Sigmoid colon (tissue), 6 donors: ENCODE measurements at regions not wholly inside any gene's neighbourhood (a gene's known extent, or its start where the extent isn't known, plus 50 kb on each side); places are given as distances from the start of the nearest gene placed in this dataset.

Experiments
- DNase-seq: peaks from one replicate; pipeline ENCODE4 v3.0.0-alpha.2; 2019
- H3K27ac ChIP-seq, 4 donors: fragments of 200-600 bp; sonication (generic); one replicate each; pipeline ENCODE4 v1.5.1; 2016 to 2019; ENCODE audit warnings: mild to moderate bottlenecking in 1 of 4
- H3K27me3 ChIP-seq, 3 donors: fragments of 200-600 bp; sonication (generic); one replicate each; pipeline ENCODE4 v1.5.1; 2019; ENCODE audit warnings: mild to moderate bottlenecking in 1 of 3
- H3K36me3 ChIP-seq, 4 donors: fragments of 200-600 bp; sonication (generic); one replicate each; pipeline ENCODE4 v1.5.1; 2016 to 2019
- H3K4me1 ChIP-seq, 4 donors: fragments of 200-600 bp; sonication (generic); one replicate each; pipeline ENCODE4 v1.5.1; 2017 to 2019
- H3K4me3 ChIP-seq, 4 donors: fragments of 200-600 bp; sonication (generic); one replicate each; pipeline ENCODE4 v1.5.1; 2017 to 2019; ENCODE audit warnings: mild to moderate bottlenecking in 2 of 4, moderate library complexity in 1 of 4
- H3K9me3 ChIP-seq, 4 donors: fragments of 200-600 bp in 3 of 4; sonication (generic) in 3 of 4; one replicate each; pipeline versions ENCODE4 v1.5.1 to v1.6.1; 2013 to 2019
- CTCF ChIP-seq, 4 experiments: fragments of 450-650 bp in 3 of 4; fragments of 200-600 bp in 1 of 4; IDR thresholded peaks; one replicate each; pipeline ENCODE4 v1.5.1; 2016 to 2019; ENCODE audit warnings: antibody characterized with exemption in 4 of 4, mild to moderate bottlenecking in 3 of 4, moderate library complexity in 2 of 4
- EP300 ChIP-seq, 4 donors: sonication (generic); formaldehyde crosslinking; IDR thresholded peaks; one replicate each; pipeline ENCODE4 v1.6.1; 2017; ENCODE audit warnings: antibody characterized with exemption in 4 of 4
- POLR2A ChIP-seq, 2 donors: fragments of 450-650 bp; IDR thresholded peaks; one replicate each; pipeline ENCODE4 v1.6.1; 2016; ENCODE audit warnings: antibody characterized with exemption in 2 of 2, mild to moderate bottlenecking in 2 of 2, moderate library complexity in 2 of 2
- POLR2AphosphoS5 ChIP-seq, 4 donors: sonication (generic); formaldehyde crosslinking; IDR thresholded peaks; one replicate each; pipeline ENCODE4 v1.6.1; 2017; ENCODE audit warnings: antibody characterized with exemption in 4 of 4
- whole genome bisulfite sequencing, 2 donors: extraction: QIAGEN DNeasy Blood & Tissue Kit; methylation state at CpG; one replicate each; pipeline ENCODE4 v1.1.7; 2013; 5-methylcytosine and 5-hydroxymethylcytosine counted together
- intact Hi-C: fragments of 100-400 bp; cut with DNase I; formaldehyde crosslinking; loops from one replicate; pipeline ENCODE4 v1.15.1; 2023
- donor health status: healthy with polysubstance abuse.
- donor health status: healthy.

GRCh38 chr10:60663850-60664249, 114.4 kb upstream of the CDK1 start:
- DNase-seq = no peak
- intact Hi-C loops = no loop called here
- no peaks in the 10 kb centered on the region for H3K9me3 ChIP-seq
- TF ChIP-seq EP300 (IDR thresholded peaks at IDR 0.05) (no peak), POLR2A (IDR thresholded peaks at IDR 0.05) (no peak), POLR2AphosphoS5 (IDR thresholded peaks at IDR 0.05) (no peak), CTCF (IDR thresholded peaks at IDR 0.05) (no peak)
- no peaks in the 10 kb centered on the region for H3K27me3 ChIP-seq
- no peaks in the 10 kb centered on the region for H3K4me1 ChIP-seq
- H3K36me3 ChIP-seq = no peaks in the 10 kb centered on the region
- 64 to 86% methylated on average over 7 of the region's 7 CpGs for WGBS, 2 donors
- H3K4me3 ChIP-seq = no peak overlapping the region
- H3K27ac ChIP-seq = no peak overlapping the region

- no peak for DNase-seq
- Histone ChIP-seq H3K4me1 (no peaks in the 10 kb centered on the region), H3K27me3 (no peaks in the 10 kb centered on the region), H3K4me3 (no peak overlapping the region), H3K27ac (no peak overlapping the region), H3K9me3 (peaks cover 0 to 3% (median 0%) of the 10 kb centered on the region in 4 donors), H3K36me3 (no peaks in the 10 kb centered on the region)
- TF ChIP-seq POLR2A (IDR thresholded peaks at IDR 0.05) = no peak
- no peak for TF ChIP-seq POLR2AphosphoS5 (IDR thresholded peaks at IDR 0.05)
- no peak for TF ChIP-seq EP300 (IDR thresholded peaks at IDR 0.05)
- no peak for TF ChIP-seq CTCF (IDR thresholded peaks at IDR 0.05)
- intact Hi-C loops = no loop called here
- 75 to 86% methylated on average over 4 of the region's 4 CpGs for WGBS, 2 donors
Measured at GRCh38 chr10:60662917-60663614, 115.2 kb upstream of the CDK1 start.

GRCh38 chr10:60661637-60662036, 116.6 kb upstream of the CDK1 start:
- no peak for DNase-seq
- no peak for TF ChIP-seq EP300 (IDR thresholded peaks at IDR 0.05)
- TF ChIP-seq CTCF (IDR thresholded peaks at IDR 0.05) = no peak
- TF ChIP-seq POLR2AphosphoS5 (IDR thresholded peaks at IDR 0.05) = no peak
- TF ChIP-seq POLR2A (IDR thresholded peaks at IDR 0.05) = no peak
- intact Hi-C loops = no loop called here
- H3K4me1 ChIP-seq = no peaks in the 10 kb centered on the region
- H3K27ac ChIP-seq = no peak overlapping the region
- WGBS, 2 donors = 79 to 86% methylated on average over 7 of the region's 7 CpGs
- no peaks in the 10 kb centered on the region for H3K36me3 ChIP-seq
- no peak overlapping the region for H3K4me3 ChIP-seq
- H3K9me3 ChIP-seq = peaks cover 0 to 3% (median 0%) of the 10 kb centered on the region in 4 donors
- no peaks in the 10 kb centered on the region for H3K27me3 ChIP-seq

- intact Hi-C loops = no loop called here
- WGBS, 2 donors = 98 to 99% methylated on average over 1 of the region's 1 CpG
Measured at GRCh38 chr10:60660625-60661024, 117.7 kb upstream of the CDK1 start.

More at GRCh38 chr10:60660625-60661024, 117.7 kb upstream of the CDK1 start:
- no peaks in the 10 kb centered on the region for H3K4me1 ChIP-seq
- no peak for DNase-seq
- H3K27ac ChIP-seq = no peak overlapping the region
- H3K36me3 ChIP-seq = no peaks in the 10 kb centered on the region
- peaks cover 0 to 3% (median 0%) of the 10 kb centered on the region in 4 donors for H3K9me3 ChIP-seq
- TF ChIP-seq CTCF (IDR thresholded peaks at IDR 0.05) (no peak), EP300 (IDR thresholded peaks at IDR 0.05) (no peak), POLR2AphosphoS5 (IDR thresholded peaks at IDR 0.05) (no peak), POLR2A (IDR thresholded peaks at IDR 0.05) (no peak)
- no peaks in the 10 kb centered on the region for H3K27me3 ChIP-seq
- no peak overlapping the region for H3K4me3 ChIP-seq
